ENCODE measurements at regions not wholly inside any gene's neighbourhood (a gene's known extent, or its start where the extent isn't known, plus 50 kb on each side); places are given as distances from the start of the nearest gene placed in this dataset.

DNA sequence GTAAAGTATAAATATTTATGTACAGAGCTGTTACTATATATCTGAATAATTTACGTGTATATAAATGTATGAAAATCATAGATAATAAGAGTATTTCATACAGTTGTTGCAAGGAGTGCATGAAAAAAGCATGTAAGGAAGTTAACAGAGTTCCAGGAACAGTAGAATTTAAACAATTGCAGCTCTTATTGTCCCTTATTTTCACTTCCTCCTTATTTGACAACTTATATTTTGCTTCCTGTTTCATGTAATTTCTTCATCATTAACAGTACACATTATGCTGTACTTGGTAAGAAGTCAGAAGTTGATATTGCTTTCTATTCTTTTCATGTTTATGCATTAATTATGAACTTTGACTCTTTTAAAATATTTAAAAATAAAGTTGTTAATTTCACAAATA is 681.5 kb downstream of the LRRIQ3 start:
- Histone ChIP-seq H3K4me3 (ENCODE audit: low read depth, low read length) (no peak overlapping the region), H3K4me1 (no peaks in the 10 kb centered on the region), H3K36me3 (no peaks in the 10 kb centered on the region), H3K27me3 (no peaks in the 10 kb centered on the region), H3K9me3 (no peaks in the 10 kb centered on the region)
- TF ChIP-seq, protein P1, sequence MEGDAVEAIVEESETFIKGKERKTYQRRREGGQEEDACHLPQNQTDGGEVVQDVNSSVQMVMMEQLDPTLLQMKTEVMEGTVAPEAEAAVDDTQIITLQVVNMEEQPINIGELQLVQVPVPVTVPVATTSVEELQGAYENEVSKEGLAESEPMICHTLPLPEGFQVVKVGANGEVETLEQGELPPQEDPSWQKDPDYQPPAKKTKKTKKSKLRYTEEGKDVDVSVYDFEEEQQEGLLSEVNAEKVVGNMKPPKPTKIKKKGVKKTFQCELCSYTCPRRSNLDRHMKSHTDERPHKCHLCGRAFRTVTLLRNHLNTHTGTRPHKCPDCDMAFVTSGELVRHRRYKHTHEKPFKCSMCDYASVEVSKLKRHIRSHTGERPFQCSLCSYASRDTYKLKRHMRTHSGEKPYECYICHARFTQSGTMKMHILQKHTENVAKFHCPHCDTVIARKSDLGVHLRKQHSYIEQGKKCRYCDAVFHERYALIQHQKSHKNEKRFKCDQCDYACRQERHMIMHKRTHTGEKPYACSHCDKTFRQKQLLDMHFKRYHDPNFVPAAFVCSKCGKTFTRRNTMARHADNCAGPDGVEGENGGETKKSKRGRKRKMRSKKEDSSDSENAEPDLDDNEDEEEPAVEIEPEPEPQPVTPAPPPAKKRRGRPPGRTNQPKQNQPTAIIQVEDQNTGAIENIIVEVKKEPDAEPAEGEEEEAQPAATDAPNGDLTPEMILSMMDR (IDR thresholded peaks at IDR 0.05; ENCODE audit: low read depth, low read length) = no peak
- no peak for DNase-seq

DNA sequence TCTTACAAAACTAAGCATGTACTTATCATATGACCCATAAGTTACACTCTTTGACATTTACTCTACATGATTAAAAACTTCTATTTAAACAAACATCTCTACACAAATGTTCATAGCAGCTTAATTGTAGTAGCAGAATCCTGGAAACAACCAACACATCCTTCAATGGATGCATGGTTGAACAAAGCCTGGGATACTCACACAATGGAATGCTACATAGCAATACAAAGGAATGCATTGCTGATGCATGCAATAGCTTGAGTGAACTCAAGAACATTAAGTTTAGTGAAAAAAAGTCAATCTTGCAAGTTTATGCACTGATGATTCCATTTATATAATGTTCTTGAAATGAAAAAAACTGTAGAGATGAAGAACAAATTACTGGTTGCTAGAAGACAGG is 686.9 kb downstream of the LRRIQ3 start:
- H3K27me3 ChIP-seq = no peaks in the 10 kb centered on the region

DNA sequence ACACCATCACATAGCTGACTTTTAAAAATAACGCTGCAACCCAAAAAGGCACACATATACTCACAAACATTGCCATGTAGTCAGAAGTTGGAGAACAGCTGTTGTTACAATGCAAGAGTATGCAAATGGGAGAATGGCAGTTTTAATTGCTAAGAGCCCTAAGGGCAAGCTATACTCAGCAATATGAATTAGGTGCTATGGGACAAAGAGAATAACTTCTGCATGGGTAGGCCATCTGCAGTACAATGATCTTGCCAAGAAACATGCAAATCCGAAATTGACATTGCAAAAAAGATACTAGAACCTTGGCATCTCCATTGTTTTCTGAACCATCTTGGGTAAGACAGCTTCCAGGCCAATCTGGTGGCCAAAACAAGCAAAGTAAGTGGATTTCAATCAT is 697.8 kb downstream of the LRRIQ3 start:
- no peaks in the 10 kb centered on the region for H3K36me3 ChIP-seq
- no peaks in the 10 kb centered on the region for H3K4me1 ChIP-seq
- DNase-seq = no peak
- no peaks in the 10 kb centered on the region for H3K9me3 ChIP-seq
- no peaks in the 10 kb centered on the region for H3K27me3 ChIP-seq
- TF ChIP-seq, protein P1 (IDR thresholded peaks at IDR 0.05; ENCODE audit: low read depth, low read length) = no peak
- no peak overlapping the region for H3K4me3 ChIP-seq (ENCODE audit: low read depth, low read length)

More for the DNA sequence above, 686.9 kb downstream of the LRRIQ3 start:
- TF ChIP-seq, protein P1 (IDR thresholded peaks at IDR 0.05; ENCODE audit: low read depth, low read length) = no peak
- H3K9me3 ChIP-seq = no peaks in the 10 kb centered on the region
- no peak for DNase-seq
- no peak overlapping the region for H3K4me3 ChIP-seq (ENCODE audit: low read depth, low read length)
- H3K36me3 ChIP-seq = no peaks in the 10 kb centered on the region
- no peaks in the 10 kb centered on the region for H3K4me1 ChIP-seq

DNA sequence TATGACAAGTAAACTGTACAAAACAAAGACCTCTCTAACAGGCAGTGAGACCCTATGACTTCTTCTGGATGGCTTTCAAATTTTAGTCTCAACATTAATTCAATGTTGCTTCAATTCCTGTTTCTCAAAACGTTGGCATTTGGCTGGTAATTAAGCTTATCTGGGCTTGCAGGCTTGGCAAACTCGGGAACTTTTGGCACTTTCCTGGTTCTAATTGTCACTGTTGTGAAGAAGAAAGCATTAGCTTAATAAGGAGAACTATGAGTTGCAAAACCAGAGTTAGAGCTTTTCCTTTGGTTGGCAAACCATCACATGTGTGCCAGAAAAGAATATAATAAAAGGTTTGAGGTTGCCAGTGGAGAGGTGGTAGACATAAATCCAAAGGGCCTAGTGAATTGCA is 698.3 kb downstream of the LRRIQ3 start:
- Histone ChIP-seq H3K27me3 (no peaks in the 10 kb centered on the region), H3K9me3 (no peaks in the 10 kb centered on the region), H3K4me3 (ENCODE audit: low read depth, low read length) (no peak overlapping the region), H3K36me3 (no peaks in the 10 kb centered on the region), H3K4me1 (no peaks in the 10 kb centered on the region)
- TF ChIP-seq, protein P1 (IDR thresholded peaks at IDR 0.05; ENCODE audit: low read depth, low read length) = no peak
- no peak for DNase-seq

DNA sequence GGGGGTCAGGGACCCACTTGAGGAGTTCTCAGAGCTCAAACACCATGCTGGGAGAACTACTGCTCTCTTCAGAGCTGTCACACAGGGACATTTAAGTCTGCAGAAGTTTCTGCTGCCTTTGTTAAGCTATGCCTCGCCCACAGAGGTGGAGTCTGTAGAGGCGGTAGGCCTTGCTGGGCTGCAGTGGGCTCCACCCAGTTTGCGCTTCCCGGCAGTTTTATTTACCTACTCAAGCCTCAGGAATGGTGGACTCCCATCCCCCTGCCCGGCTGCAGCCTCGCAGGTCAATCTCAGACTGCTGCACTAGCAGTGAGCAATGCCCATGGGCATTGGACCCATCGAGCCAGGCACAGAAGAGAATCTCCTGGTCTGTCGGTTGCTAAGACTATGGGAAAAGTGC is 706.4 kb downstream of the LRRIQ3 start:
- no peak for DNase-seq
- Histone ChIP-seq H3K4me3 (ENCODE audit: low read depth, low read length) (no peak overlapping the region), H3K9me3 (no peaks in the 10 kb centered on the region), H3K27me3 (no peaks in the 10 kb centered on the region), H3K36me3 (no peaks in the 10 kb centered on the region), H3K4me1 (no peaks in the 10 kb centered on the region)
- TF ChIP-seq, protein P1 (IDR thresholded peaks at IDR 0.05; ENCODE audit: low read depth, low read length) = no peak

DNA sequence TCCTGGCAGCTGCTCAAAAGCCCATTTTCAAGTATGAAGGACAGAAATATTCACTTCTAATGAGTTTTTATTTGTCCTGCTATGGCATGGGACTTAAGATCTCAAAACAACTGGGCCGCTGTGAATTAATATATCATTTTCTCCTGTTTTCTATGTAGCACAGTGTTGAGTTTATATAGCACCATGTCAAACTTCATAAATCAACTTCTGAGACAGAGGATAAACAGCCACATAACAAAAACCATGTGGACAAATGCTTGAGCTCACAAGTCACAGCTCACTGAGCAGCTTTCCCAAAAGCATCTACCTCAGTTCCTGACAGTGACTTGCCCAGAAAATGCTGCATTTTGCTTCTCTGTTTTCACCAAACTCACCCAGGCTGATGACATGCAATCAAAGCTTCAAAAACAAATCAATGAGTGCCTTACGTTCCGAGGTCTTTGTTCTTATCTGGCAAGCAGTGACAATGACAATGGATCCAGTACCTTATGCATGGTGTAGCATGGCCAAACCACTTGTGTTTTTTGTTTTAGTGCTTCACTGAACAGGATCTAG is 722.6 kb downstream of the LRRIQ3 start:
- no peak for DNase-seq
- no peaks in the 10 kb centered on the region for H3K27me3 ChIP-seq
- no peak overlapping the region for H3K4me3 ChIP-seq (ENCODE audit: low read depth, low read length)
- TF ChIP-seq, protein P1 (IDR thresholded peaks at IDR 0.05; ENCODE audit: low read depth, low read length) = no peak
- no peaks in the 10 kb centered on the region for H3K36me3 ChIP-seq
- H3K9me3 ChIP-seq = no peaks in the 10 kb centered on the region
- H3K4me1 ChIP-seq = no peaks in the 10 kb centered on the region
